GM18502 (cell line): ENCODE measurements at regions not wholly inside any gene's neighbourhood (a gene's known extent, or its start where the extent isn't known, plus 50 kb on each side); places are given as distances from the start of the nearest gene placed in this dataset.
"Not testable (repeated sequence)": the region's sequence is repeated elsewhere in the genome, so short reads cannot be mapped to it uniquely, and the experiment has no call there.

Experiments
- ATAC-seq: cut with Tn5 transposase; IDR thresholded peaks from one replicate; pipeline ENCODE4 v1.9.1; 2021; ENCODE audit warnings: mild to moderate bottlenecking; ENCODE audit not compliant: unreplicated experiment, poor library complexity

DNA sequence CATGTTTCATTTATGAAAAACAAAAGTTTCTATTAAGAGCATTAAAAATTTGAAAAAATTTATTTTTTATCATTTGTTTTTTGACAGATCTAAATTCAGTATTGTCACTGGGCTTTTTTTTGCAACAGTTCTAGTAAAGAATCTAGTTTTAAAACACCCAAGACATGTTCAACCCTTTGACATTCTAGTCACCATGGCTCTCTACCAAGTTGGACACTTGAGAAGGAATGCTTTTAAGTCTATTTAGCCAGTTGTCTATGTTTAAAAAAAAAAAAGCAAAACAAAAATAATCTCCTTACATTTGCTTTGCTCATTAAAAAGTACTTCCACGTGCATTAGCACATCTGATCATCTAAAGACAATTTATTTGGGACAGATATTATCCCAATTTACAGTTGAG, 417.5 kb downstream of the RSL24D1 start:
- ATAC-seq = no peak

DNA sequence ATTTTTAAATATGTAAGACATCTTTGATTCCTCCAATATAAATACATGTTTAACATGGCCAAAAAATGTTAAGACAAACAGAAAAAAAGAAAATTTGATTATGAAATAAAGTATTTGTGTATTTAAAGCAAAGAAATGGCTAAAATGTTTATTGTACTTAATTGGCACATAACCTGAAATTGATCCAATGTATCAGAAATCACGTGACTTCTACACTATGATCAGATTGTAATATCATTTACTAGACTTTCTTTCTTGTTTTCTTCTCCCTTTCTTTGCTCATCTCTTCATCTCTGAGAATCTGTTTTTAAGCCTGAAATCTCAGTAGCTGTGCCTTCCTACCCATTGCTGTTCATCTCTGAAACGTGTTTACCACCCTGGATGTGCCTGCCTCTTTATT, 420.3 kb downstream of the RSL24D1 start:
- no peak for ATAC-seq

GRCh38 chr15:54772663-54773062, 424.1 kb downstream of the RSL24D1 start:
- ATAC-seq = no peak

GRCh38 chr15:54749461-54749860, 447.3 kb downstream of the RSL24D1 start:
- not testable (repeated sequence) for ATAC-seq

DNA sequence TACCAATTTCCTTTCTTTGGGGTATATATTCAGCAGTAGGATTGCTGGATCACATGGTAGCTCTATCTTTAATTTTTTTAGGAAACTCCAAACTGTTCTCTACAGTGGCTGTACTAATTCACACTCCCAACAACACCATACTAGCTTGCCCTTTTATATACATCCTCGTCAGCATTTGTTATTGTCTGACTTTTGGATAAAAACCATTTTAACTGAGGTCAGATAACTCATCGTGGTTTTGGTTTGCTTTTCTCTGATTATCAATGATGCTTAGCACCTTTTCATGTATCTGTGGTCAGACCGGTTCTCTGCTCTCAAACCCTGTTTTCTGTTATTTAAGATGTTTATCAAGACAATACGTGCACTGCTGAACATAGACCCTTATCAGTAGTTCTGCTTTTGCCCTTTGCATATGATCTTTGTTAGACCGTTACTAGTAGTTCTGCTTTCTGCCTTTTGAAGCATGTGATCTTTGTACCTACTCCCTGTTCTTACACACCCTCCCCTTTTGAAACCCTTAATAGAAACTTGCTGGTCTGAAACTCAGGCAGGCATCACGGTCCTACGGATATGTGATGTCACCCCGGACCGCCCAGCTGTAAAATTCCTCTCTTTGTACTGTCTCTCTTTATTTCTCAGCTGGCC, 474.3 kb downstream of the RSL24D1 start:
- ATAC-seq = no peak

DNA sequence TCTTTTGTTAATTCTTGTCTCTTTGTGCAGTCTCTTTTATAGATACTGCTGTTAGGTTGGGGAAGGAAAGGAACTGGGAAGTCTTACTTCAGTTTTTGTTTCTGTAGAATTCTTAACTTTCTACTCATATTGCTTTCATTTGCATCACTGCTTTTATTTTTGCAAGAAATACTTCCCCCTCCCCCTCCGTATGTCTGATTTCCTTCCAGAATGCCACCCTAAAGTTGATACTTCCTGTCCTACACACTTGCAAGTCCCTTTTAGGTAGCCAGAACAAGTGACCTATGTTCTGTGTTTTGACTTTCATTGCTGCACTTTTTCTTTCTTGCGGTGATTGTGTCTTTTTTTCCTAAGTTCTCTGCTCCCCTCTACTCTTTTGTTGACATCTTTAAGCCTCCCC, 477.4 kb downstream of the RSL24D1 start:
- ATAC-seq = no peak

DNA sequence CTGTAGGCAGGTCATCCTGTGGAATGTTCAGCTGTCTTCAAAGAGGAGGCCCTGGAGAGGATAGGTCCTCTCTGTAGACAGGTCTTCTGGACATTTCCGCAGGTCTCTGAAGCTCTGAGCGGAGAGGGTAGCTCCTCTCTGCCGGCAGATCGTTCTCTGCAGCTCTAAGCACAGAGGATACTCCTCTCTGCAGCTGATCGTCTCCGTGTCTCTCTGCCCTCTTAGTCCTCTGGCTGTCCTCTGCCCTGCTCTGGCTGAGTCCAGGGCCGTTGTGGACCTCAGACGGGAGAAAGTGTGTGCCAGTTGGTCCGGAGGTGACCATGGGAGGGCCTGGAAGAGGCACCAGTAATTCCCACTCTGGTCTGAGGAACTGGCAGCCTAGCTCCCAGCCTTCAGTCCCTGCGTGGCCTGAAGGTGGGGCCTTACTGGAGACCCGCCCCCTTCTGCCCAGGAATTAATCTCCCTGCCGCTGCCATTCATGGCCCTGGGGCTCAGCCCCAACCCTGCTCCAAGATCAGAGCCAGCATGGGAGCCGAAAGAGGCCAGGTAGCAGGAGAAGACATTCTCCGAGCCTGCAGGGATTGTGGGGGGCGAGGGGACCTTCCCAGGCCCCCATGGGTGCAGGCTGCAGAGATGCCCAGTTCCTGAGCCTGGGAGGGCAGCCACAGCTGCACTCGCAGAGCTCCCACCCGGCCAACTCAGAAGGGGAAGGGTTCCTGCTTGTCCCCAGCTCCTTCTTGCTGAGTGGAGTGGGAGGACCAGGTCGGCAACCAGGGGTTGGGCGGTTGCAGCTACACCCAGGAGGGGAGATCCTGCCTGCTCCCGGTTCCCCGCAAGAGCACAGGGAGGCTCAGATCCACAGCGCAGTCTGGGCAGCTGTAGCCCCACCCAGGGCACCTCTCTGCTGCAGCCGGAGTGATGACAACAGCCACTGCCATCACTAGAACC, 488.7 kb downstream of the RSL24D1 start:
- ATAC-seq = no peak

- no peak for ATAC-seq
These were observed 509.1 kb downstream of the RSL24D1 start for GRCh38 chr15:54687628-54688027.
